ENCODE measurements at regions not wholly inside any gene's neighbourhood (a gene's known extent, or its start where the extent isn't known, plus 50 kb on each side); places are given as distances from the start of the nearest gene placed in this dataset.

GRCh38 chr2:53148221-53148620, 619.4 kb upstream of the CHAC2 start:
- H3K4me3 ChIP-seq = no peak overlapping the region
- no peaks in the 10 kb centered on the region for H3K4me1 ChIP-seq
- no peak for TF ChIP-seq POLR2A (IDR thresholded peaks at IDR 0.05)
- TF ChIP-seq EP300 (IDR thresholded peaks at IDR 0.05) = no peak
- no peak for TF ChIP-seq POLR2AphosphoS5 (IDR thresholded peaks at IDR 0.05)
- TF ChIP-seq, protein P1, sequence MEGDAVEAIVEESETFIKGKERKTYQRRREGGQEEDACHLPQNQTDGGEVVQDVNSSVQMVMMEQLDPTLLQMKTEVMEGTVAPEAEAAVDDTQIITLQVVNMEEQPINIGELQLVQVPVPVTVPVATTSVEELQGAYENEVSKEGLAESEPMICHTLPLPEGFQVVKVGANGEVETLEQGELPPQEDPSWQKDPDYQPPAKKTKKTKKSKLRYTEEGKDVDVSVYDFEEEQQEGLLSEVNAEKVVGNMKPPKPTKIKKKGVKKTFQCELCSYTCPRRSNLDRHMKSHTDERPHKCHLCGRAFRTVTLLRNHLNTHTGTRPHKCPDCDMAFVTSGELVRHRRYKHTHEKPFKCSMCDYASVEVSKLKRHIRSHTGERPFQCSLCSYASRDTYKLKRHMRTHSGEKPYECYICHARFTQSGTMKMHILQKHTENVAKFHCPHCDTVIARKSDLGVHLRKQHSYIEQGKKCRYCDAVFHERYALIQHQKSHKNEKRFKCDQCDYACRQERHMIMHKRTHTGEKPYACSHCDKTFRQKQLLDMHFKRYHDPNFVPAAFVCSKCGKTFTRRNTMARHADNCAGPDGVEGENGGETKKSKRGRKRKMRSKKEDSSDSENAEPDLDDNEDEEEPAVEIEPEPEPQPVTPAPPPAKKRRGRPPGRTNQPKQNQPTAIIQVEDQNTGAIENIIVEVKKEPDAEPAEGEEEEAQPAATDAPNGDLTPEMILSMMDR (IDR thresholded peaks at IDR 0.05) = no peak
- no peaks in the 10 kb centered on the region for H3K27me3 ChIP-seq
- intact Hi-C loops (cut with DNase I) = no loop called here
- 31 to 32% methylated on average over 3 of the region's 3 CpGs for WGBS, 2 donors
- no peaks in the 10 kb centered on the region for H3K9me3 ChIP-seq
- no peak overlapping the region for H3K27ac ChIP-seq
- H3K36me3 ChIP-seq = no peaks in the 10 kb centered on the region
- no peak for DNase-seq

GRCh38 chr2:53131416-53131815, 636.2 kb upstream of the CHAC2 start:
- TF ChIP-seq EP300 (IDR thresholded peaks at IDR 0.05) = no peak
- no peak for TF ChIP-seq POLR2AphosphoS5 (IDR thresholded peaks at IDR 0.05)
- TF ChIP-seq, protein P1 (IDR thresholded peaks at IDR 0.05) = no peak
- TF ChIP-seq POLR2A (IDR thresholded peaks at IDR 0.05) = no peak
- H3K27me3 ChIP-seq = no peaks in the 10 kb centered on the region

DNA sequence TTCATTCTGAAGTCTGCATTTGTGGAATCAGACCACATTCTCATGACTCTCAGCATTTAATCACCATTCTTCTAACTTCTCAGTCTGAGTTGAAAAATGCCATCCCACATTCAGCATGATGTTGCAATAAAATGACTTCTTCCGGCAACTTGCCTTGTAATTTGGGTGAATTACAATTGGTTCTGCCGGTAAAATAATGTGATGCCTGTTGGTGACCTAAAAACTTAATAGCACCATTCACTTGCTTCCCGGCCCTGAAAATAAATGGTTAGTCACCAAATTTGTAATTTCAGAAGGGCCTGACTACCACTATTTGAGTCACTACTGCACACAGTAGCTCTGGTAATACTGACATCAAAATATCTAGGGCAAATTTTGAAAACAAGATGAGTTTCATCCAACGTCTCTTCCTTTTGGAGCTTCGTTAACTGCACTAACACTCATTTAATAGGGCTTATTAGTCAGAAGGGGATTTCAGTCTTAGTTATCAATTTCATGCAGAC, 637.1 kb upstream of the CHAC2 start:
- no peaks in the 10 kb centered on the region for H3K4me1 ChIP-seq
- DNase-seq = no peak
- no peak overlapping the region for H3K4me3 ChIP-seq
- no peaks in the 10 kb centered on the region for H3K36me3 ChIP-seq
- 83 to 89% methylated on average over 5 of the region's 5 CpGs for WGBS, 2 donors
- TF ChIP-seq EP300 (IDR thresholded peaks at IDR 0.05) (no peak), POLR2A (IDR thresholded peaks at IDR 0.05) (no peak), POLR2AphosphoS5 (IDR thresholded peaks at IDR 0.05) (no peak)
- TF ChIP-seq, protein P1 (IDR thresholded peaks at IDR 0.05) = no peak
- intact Hi-C loops (cut with DNase I) = no loop called here
- H3K9me3 ChIP-seq = no peaks in the 10 kb centered on the region
- H3K27ac ChIP-seq = no peak overlapping the region
- H3K27me3 ChIP-seq = no peaks in the 10 kb centered on the region

More at GRCh38 chr2:53131416-53131815, 636.2 kb upstream of the CHAC2 start:
- H3K27ac ChIP-seq = no peak overlapping the region
- H3K9me3 ChIP-seq = no peaks in the 10 kb centered on the region
- no peak overlapping the region for H3K4me3 ChIP-seq
- no peak for DNase-seq
- intact Hi-C loops (cut with DNase I) = no loop called here
- H3K36me3 ChIP-seq = no peaks in the 10 kb centered on the region
- no peaks in the 10 kb centered on the region for H3K4me1 ChIP-seq
- 79 to 89% methylated on average over 1 of the region's 1 CpG for WGBS, 2 donors

GRCh38 chr2:53129851-53130250, 637.8 kb upstream of the CHAC2 start:
- H3K9me3 ChIP-seq = no peaks in the 10 kb centered on the region
- no peaks in the 10 kb centered on the region for H3K4me1 ChIP-seq
- TF ChIP-seq POLR2A (IDR thresholded peaks at IDR 0.05) = no peak
- no peak for TF ChIP-seq POLR2AphosphoS5 (IDR thresholded peaks at IDR 0.05)
- TF ChIP-seq, protein P1 (IDR thresholded peaks at IDR 0.05) = no peak
- no peak for TF ChIP-seq EP300 (IDR thresholded peaks at IDR 0.05)
- WGBS, 2 donors = 83 to 92% methylated on average over 1 of the region's 1 CpG
- H3K4me3 ChIP-seq = no peak overlapping the region
- DNase-seq = no peak
- intact Hi-C loops (cut with DNase I) = no loop called here
- H3K27me3 ChIP-seq = no peaks in the 10 kb centered on the region
- no peak overlapping the region for H3K27ac ChIP-seq
- no peaks in the 10 kb centered on the region for H3K36me3 ChIP-seq

DNA sequence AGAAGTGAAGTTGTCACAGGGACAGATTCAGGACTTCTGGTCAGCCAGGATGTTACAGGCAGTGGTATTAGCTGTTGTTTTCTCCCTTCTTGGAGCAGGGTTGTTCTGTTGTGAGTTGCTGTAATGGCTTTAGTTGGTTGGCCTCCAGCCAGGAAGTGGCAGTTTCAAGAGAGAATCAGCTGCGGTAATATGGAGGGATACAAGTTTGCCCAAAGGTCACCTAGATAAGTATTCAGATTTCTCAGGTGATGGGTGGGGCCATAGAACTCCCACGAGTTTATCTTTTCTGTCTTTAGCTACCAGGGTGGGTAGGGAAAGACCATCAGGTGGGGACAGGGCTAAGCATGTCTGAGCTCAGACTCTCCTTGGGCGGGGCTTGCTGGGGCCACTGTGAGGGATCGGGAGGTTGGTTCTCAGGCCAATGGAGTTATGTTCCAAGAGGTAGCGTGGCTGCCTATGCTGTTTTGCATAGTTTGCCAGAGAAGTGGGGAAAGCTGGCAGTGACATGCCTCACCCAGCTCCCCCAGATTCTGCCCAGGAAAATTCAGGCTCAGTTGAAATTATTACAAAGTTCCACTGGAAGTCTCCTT, 640.4 kb upstream of the CHAC2 start:
- no peak for DNase-seq
- TF ChIP-seq POLR2AphosphoS5 (IDR thresholded peaks at IDR 0.05) (no peak), POLR2A (IDR thresholded peaks at IDR 0.05) (no peak), EP300 (IDR thresholded peaks at IDR 0.05) (no peak)
- TF ChIP-seq, protein P1 (IDR thresholded peaks at IDR 0.05) = no peak
- 24 to 68% methylated on average over 5 of the region's 5 CpGs for WGBS, 2 donors
- no peaks in the 10 kb centered on the region for H3K36me3 ChIP-seq
- H3K4me1 ChIP-seq = no peaks in the 10 kb centered on the region
- intact Hi-C loops (cut with DNase I) = no loop called here
- no peaks in the 10 kb centered on the region for H3K27me3 ChIP-seq
- no peak overlapping the region for H3K4me3 ChIP-seq
- no peaks in the 10 kb centered on the region for H3K9me3 ChIP-seq
- no peak overlapping the region for H3K27ac ChIP-seq

Measured in sigmoid colon (tissue), 6 donors.